GM23248 (cell line): ENCODE measurements at regions not wholly inside any gene's neighbourhood (a gene's known extent, or its start where the extent isn't known, plus 50 kb on each side); places are given as distances from the start of the nearest gene placed in this dataset.
"Not testable (repeated sequence)": the region's sequence is repeated elsewhere in the genome, so short reads cannot be mapped to it uniquely, and the experiment has no call there.

Experiments used
- DNase-seq: peaks from one replicate; pipeline ENCODE4 v3.0.0-alpha.2; 2015
- H2AFZ ChIP-seq: fragments of 200-600 bp; sonication (generic); 2 replicates; pipeline ENCODE4 v1.6.1; 2016; ENCODE audit warnings: antibody characterized with exemption
- H3F3A ChIP-seq: fragments of 200-600 bp; sonication (generic); 2 replicates; pipeline ENCODE4 v1.6.1; 2016; ENCODE audit warnings: mild to moderate bottlenecking, antibody characterized with exemption, mixed run types; ENCODE audit not compliant: insufficient read depth
- H3K27ac ChIP-seq: fragments of 200-600 bp; sonication (generic); 2 replicates; pipeline ENCODE4 v1.5.1; 2016; ENCODE audit warnings: mild to moderate bottlenecking
- H3K27me3 ChIP-seq: fragments of 200-600 bp; sonication (generic); replicated peaks from 2 replicates; pipeline ENCODE4 v1.6.1; 2016; ENCODE audit warnings: mild to moderate bottlenecking; ENCODE audit not compliant: insufficient read depth
- H3K36me3 ChIP-seq: fragments of 200-600 bp; sonication (generic); 2 replicates; pipeline ENCODE4 v1.6.1; 2016; ENCODE audit warnings: low read depth, mild to moderate bottlenecking
- H3K4me1 ChIP-seq: fragments of 200-600 bp; sonication (generic); 2 replicates; pipeline ENCODE4 v1.6.1; 2016; ENCODE audit warnings: mild to moderate bottlenecking; ENCODE audit not compliant: insufficient read depth
- H3K4me2 ChIP-seq: fragments of 200-600 bp; sonication (generic); one replicate; pipeline ENCODE4 v1.6.1; 2016; ENCODE audit warnings: mild to moderate bottlenecking; ENCODE audit not compliant: unreplicated experiment
- H3K4me3 ChIP-seq: fragments of 200-600 bp; sonication (generic); 2 replicates; pipeline ENCODE4 v1.5.1; 2016; ENCODE audit warnings: mild to moderate bottlenecking
- H3K79me2 ChIP-seq: fragments of 200-600 bp; sonication (generic); 2 replicates; pipeline ENCODE4 v1.6.1; 2016; ENCODE audit warnings: mild to moderate bottlenecking; ENCODE audit not compliant: insufficient read depth
- H3K9ac ChIP-seq: fragments of 200-600 bp; sonication (generic); 2 replicates; pipeline ENCODE4 v1.6.1; 2016; ENCODE audit warnings: mild to moderate bottlenecking
- H3K9me2 ChIP-seq: fragments of 200-600 bp; sonication (generic); 2 replicates; pipeline ENCODE4 v1.6.1; 2016; ENCODE audit warnings: mixed run types, mild to moderate bottlenecking, moderate library complexity; ENCODE audit not compliant: insufficient read depth
- H3K9me3 ChIP-seq: fragments of 200-600 bp; sonication (generic); one replicate; pipeline ENCODE4 v1.6.1; 2017; ENCODE audit warnings: low read depth
- H4K20me1 ChIP-seq: fragments of 200-600 bp; sonication (generic); 2 replicates; pipeline ENCODE4 v1.6.0; 2016; ENCODE audit not compliant: insufficient read depth
- EZH2 ChIP-seq: fragments of 200-600 bp; sonication (generic); IDR thresholded peaks from 2 replicates; pipeline ENCODE4 v1.6.1; 2018; ENCODE audit warnings: antibody characterized with exemption, mild to moderate bottlenecking; ENCODE audit not compliant: insufficient read depth, poor library complexity, severe bottlenecking
- EZH2phosphoT487 ChIP-seq: fragments of 200-600 bp; sonication (generic); IDR thresholded peaks from 2 replicates; pipeline ENCODE4 v1.6.1; 2018; ENCODE audit warnings: antibody characterized with exemption, moderate library complexity, mild to moderate bottlenecking, low read depth; ENCODE audit not compliant: insufficient read depth
- WGBS, 2 experiments: methylation state at CpG; one replicate each; pipeline ENCODE4 v1.1.6; 2015 to 2017; ENCODE audit warnings: low lambda C conversion rate in 2 of 2, low coverage in 1 of 2; ENCODE audit errors: missing lambda C conversion rate in 2 of 2; 5-methylcytosine and 5-hydroxymethylcytosine counted together
- in situ Hi-C: fragments of 300-500 bp; cut with MboI; formaldehyde crosslinking; loops from 2 replicates; pipeline ENCODE4 v1.15.0; 2020

- Histone ChIP-seq H3K4me3 (no peak overlapping the region), H3K4me2 (no peak overlapping the region), H3K9me3 (no peaks in the 10 kb centered on the region), H3K27me3 (no peaks in the 10 kb centered on the region), H4K20me1 (no peaks in the 10 kb centered on the region), H3K36me3 (no peaks in the 10 kb centered on the region), H3K27ac (no peak overlapping the region), H3K4me1 (peaks cover 3% of the 10 kb centered on the region; the same call in 1 of the 2 replicates), H3K9ac (no peak overlapping the region), H3K79me2 (no peaks in the 10 kb centered on the region), H3K9me2 (no peaks in the 10 kb centered on the region), H3F3A (no peaks in the 10 kb centered on the region), H2AFZ (no peak overlapping the region)
- no peak for TF ChIP-seq EZH2
- no peak for TF ChIP-seq EZH2phosphoT487
- no peak for DNase-seq
- in situ Hi-C loops, result no loop called here
- 62 to 64% methylated on average over 3 of the region's 3 CpGs for WGBS, 2 experiments
These were observed 113.7 kb upstream of the WARS2 start for GRCh38 chr1:119254067-119254720.

GRCh38 chr1:119256089-119256488 lies 112.5 kb upstream of the HAO2 start:
- H3K9me2 ChIP-seq, H3K27ac ChIP-seq, H3K9me3 ChIP-seq, H3K36me3 ChIP-seq, DNase-seq, H3K4me2 ChIP-seq, H4K20me1 ChIP-seq, H3K4me1 ChIP-seq, H3K9ac ChIP-seq, H3K4me3 ChIP-seq, in situ Hi-C loops, H3F3A ChIP-seq, H3K27me3 ChIP-seq, H3K79me2 ChIP-seq, H2AFZ ChIP-seq: not testable (repeated sequence)
- 57 to 83% methylated on average over 1 of the region's 1 CpG for WGBS, 2 experiments

- H3F3A ChIP-seq, result no peaks in the 10 kb centered on the region
- no peak overlapping the region for H3K4me2 ChIP-seq
- in situ Hi-C loops, result no loop called here
- no peak overlapping the region for H3K27ac ChIP-seq
- no peaks in the 10 kb centered on the region for H3K79me2 ChIP-seq
- H3K27me3 ChIP-seq, result no peaks in the 10 kb centered on the region
- H3K9me3 ChIP-seq, result no peaks in the 10 kb centered on the region
- H2AFZ ChIP-seq, result no peak overlapping the region
- no peak for TF ChIP-seq EZH2
- TF ChIP-seq EZH2phosphoT487, result no peak
- 36 to 43% methylated on average over 5 of the region's 5 CpGs for WGBS, 2 experiments
- no peaks in the 10 kb centered on the region for H4K20me1 ChIP-seq
- no peak overlapping the region for H3K9ac ChIP-seq
- no peaks in the 10 kb centered on the region for H3K36me3 ChIP-seq
- H3K9me2 ChIP-seq, result no peaks in the 10 kb centered on the region
- DNase-seq, result no peak
- no peaks in the 10 kb centered on the region for H3K4me1 ChIP-seq
- H3K4me3 ChIP-seq, result no peak overlapping the region
These were observed 108.1 kb upstream of the HAO2 start for GRCh38 chr1:119260506-119260905.

GRCh38 chr1:119266386-119266785 lies 102.2 kb upstream of the HAO2 start:
- H4K20me1 ChIP-seq, result no peaks in the 10 kb centered on the region
- H3K27me3 ChIP-seq, result no peaks in the 10 kb centered on the region
- H3K9me3 ChIP-seq, result no peaks in the 10 kb centered on the region
- DNase-seq, result no peak
- 43 to 61% methylated on average over 1 of the region's 1 CpG for WGBS, 2 experiments
- H3K9ac ChIP-seq, result no peak overlapping the region
- H3K9me2 ChIP-seq, result no peaks in the 10 kb centered on the region
- H3K4me3 ChIP-seq, result no peak overlapping the region
- H3F3A ChIP-seq, result no peaks in the 10 kb centered on the region
- H3K4me1 ChIP-seq, result no peaks in the 10 kb centered on the region
- TF ChIP-seq EZH2, result no peak
- TF ChIP-seq EZH2phosphoT487, result no peak
- no peaks in the 10 kb centered on the region for H3K36me3 ChIP-seq
- no peak overlapping the region for H3K4me2 ChIP-seq
- in situ Hi-C loops, result no loop called here
- no peaks in the 10 kb centered on the region for H3K79me2 ChIP-seq
- no peak overlapping the region for H3K27ac ChIP-seq
- H2AFZ ChIP-seq, result no peak overlapping the region

GRCh38 chr1:119266858-119267257 lies 101.7 kb upstream of the HAO2 start:
- H3K27me3 ChIP-seq, result no peaks in the 10 kb centered on the region
- WGBS, 2 experiments, result 94 to 97% methylated on average over 3 of the region's 3 CpGs

GRCh38 chr1:119267288-119267687 lies 101.3 kb upstream of the HAO2 start:
- H3K36me3 ChIP-seq, H2AFZ ChIP-seq, H3K27ac ChIP-seq, H3K4me1 ChIP-seq, in situ Hi-C loops, H3K4me2 ChIP-seq, H3K9me3 ChIP-seq, H4K20me1 ChIP-seq, H3K27me3 ChIP-seq, H3K79me2 ChIP-seq, H3K4me3 ChIP-seq, H3K9me2 ChIP-seq, DNase-seq, H3K9ac ChIP-seq, H3F3A ChIP-seq: not testable (repeated sequence)
- WGBS, 2 experiments, result 89 to 92% methylated on average over 4 of the region's 4 CpGs

More at GRCh38 chr1:119266858-119267257, 101.7 kb upstream of the HAO2 start:
- H3K4me3 ChIP-seq, result no peak overlapping the region
- no peaks in the 10 kb centered on the region for H3K36me3 ChIP-seq
- H3F3A ChIP-seq, result no peaks in the 10 kb centered on the region
- no peak overlapping the region for H2AFZ ChIP-seq
- H3K4me2 ChIP-seq, result no peak overlapping the region
- no peak for DNase-seq
- H3K9me3 ChIP-seq, result no peaks in the 10 kb centered on the region
- no peaks in the 10 kb centered on the region for H3K9me2 ChIP-seq
- in situ Hi-C loops, result no loop called here
- H3K9ac ChIP-seq, result no peak overlapping the region
- H3K4me1 ChIP-seq, result no peaks in the 10 kb centered on the region
- H4K20me1 ChIP-seq, result no peaks in the 10 kb centered on the region
- no peaks in the 10 kb centered on the region for H3K79me2 ChIP-seq
- no peak for TF ChIP-seq EZH2
- no peak for TF ChIP-seq EZH2phosphoT487
- H3K27ac ChIP-seq, result no peak overlapping the region
